Psoas muscle (tissue), 7 donors: ENCODE measurements at regions not wholly inside any gene's neighbourhood (a gene's known extent, or its start where the extent isn't known, plus 50 kb on each side); places are given as distances from the start of the nearest gene placed in this dataset.
"Not testable (repeated sequence)": the region's sequence is repeated elsewhere in the genome, so short reads cannot be mapped to it uniquely, and the experiment has no call there.

ENCODE experiments used
- ATAC-seq, 4 donors: fragments of 200-7000 bp; cut with Tn5 transposase; one replicate each; pipeline ENCODE4 v1.9.1; 2020; ENCODE audit warnings: moderate library complexity in 3 of 4, mild to moderate bottlenecking in 2 of 4
- DNase-seq, 2 donors: peaks; one replicate each; pipeline ENCODE4 v3.0.0-alpha.2; 2020
- H3K27ac ChIP-seq: fragments of 200-600 bp; one replicate; pipeline ENCODE4 v1.8.0; 2022
- H3K27me3 ChIP-seq, 3 donors: fragments of 200-600 bp in 1 of 3; one replicate each; pipeline versions ENCODE4 v1.6.1 to v1.8.0; 2013 to 2022; ENCODE audit warnings: low read length in 2 of 3, mild to moderate bottlenecking in 2 of 3, moderate library complexity in 1 of 3; ENCODE audit not compliant: insufficient read depth in 3 of 3
- H3K36me3 ChIP-seq, 2 donors: fragments of 200-600 bp in 1 of 2; one replicate each; pipeline versions ENCODE4 v1.6.1 to v1.8.0; 2013 to 2022; ENCODE audit warnings: low read depth in 1 of 2, mild to moderate bottlenecking in 1 of 2, moderate library complexity in 1 of 2; ENCODE audit not compliant: insufficient read depth in 1 of 2
- H3K4me1 ChIP-seq: fragments of 200-600 bp; one replicate; pipeline ENCODE4 v1.8.0; 2022
- H3K4me3 ChIP-seq: fragments of 200-600 bp; one replicate; pipeline ENCODE4 v1.8.0; 2022; ENCODE audit warnings: mild to moderate bottlenecking
- H3K9me3 ChIP-seq: fragments of 200-600 bp; one replicate; pipeline ENCODE4 v1.8.0; 2022
- WGBS, 3 donors: extraction: QIAGEN DNeasy Blood & Tissue Kit; methylation state at CpG; one replicate each; pipeline versions ENCODE4 v1.1.6 to v1.1.7; 2013; 5-methylcytosine and 5-hydroxymethylcytosine counted together
- intact Hi-C, 2 donors: fragments of 100-400 bp; cut with DNase I; formaldehyde crosslinking; loops; one replicate each; pipeline versions ENCODE4 v1.11.0 to v1.14.2; 2022
- TF ChIP-seq, protein P1 (sequence below): fragments of 200-600 bp; IDR thresholded peaks from one replicate; pipeline ENCODE4 v1.8.0; 2022; ENCODE audit warnings: antibody characterized with exemption
- donor health status: healthy with polysubstance abuse.
- donor health status: DM: no; HTN: no; CAD: no; lungs with moderate emphysema.
- donor health status: Bipolar disorder and iron deficiency.
- donor health status: healthy.
- donor health status: DM: yes; HTN: yes; CAD: no.
- donor health status: DM: no; HTN: no; CAD: no.
- donor health status: DM: yes; HTN: yes; CAD: no.

DNA sequence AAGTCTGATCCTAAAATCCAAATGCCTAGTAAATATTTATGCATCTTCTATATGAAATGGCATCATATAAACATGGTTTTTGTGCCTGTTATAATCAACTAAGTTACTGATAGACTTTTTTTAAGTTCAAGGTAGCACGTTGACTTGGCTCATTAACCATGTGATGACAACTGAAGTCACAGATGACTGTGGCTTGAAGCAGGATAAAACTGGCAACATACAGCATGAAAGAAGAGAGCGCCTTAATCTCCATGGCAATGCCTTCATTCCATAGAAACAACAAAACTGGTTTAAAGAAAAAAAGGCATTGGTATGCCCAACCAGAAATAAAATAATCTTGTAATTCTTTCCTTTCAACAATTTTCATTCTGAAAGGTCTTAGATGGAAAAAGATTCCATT, 188.9 kb upstream of the CDK1 start:
- Histone ChIP-seq H3K27ac (no peak overlapping the region), H3K9me3 (no peaks in the 10 kb centered on the region), H3K4me3 (no peak overlapping the region), H3K27me3 (no peaks in the 10 kb centered on the region), H3K4me1 (no peaks in the 10 kb centered on the region), H3K36me3 (no peaks in the 10 kb centered on the region)
- intact Hi-C loops, result no loop called here
- TF ChIP-seq, protein P1, sequence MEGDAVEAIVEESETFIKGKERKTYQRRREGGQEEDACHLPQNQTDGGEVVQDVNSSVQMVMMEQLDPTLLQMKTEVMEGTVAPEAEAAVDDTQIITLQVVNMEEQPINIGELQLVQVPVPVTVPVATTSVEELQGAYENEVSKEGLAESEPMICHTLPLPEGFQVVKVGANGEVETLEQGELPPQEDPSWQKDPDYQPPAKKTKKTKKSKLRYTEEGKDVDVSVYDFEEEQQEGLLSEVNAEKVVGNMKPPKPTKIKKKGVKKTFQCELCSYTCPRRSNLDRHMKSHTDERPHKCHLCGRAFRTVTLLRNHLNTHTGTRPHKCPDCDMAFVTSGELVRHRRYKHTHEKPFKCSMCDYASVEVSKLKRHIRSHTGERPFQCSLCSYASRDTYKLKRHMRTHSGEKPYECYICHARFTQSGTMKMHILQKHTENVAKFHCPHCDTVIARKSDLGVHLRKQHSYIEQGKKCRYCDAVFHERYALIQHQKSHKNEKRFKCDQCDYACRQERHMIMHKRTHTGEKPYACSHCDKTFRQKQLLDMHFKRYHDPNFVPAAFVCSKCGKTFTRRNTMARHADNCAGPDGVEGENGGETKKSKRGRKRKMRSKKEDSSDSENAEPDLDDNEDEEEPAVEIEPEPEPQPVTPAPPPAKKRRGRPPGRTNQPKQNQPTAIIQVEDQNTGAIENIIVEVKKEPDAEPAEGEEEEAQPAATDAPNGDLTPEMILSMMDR, result no peak
- 48 to 67% (median 51%) methylated on average over 2 of the region's 2 CpGs for WGBS, 3 donors
- ATAC-seq (no peak), DNase-seq (no peak)

DNA sequence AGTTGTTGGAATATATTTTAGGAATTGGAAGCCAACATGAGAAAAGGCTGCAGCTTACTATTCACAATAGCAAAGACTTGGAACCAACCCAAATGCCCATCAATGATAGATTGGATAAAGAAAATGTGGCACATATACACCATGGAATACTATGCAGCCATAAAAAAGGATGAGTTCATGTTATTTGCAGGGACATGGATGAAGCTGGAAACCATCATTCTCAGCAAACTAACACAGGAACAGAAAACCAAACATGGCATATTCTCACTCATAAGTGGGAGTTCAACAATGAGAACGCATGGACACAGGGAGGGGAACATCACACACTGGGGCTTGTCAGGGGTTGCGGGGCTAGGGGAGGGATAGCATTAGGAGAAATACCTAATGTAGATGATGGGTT, 192.1 kb upstream of the ANK3 start:
- H3K27ac ChIP-seq, H3K4me1 ChIP-seq, DNase-seq, ATAC-seq, H3K9me3 ChIP-seq, H3K27me3 ChIP-seq, H3K4me3 ChIP-seq, intact Hi-C loops, H3K36me3 ChIP-seq: not testable (repeated sequence)
- 95 to 100% (median 100%) methylated on average over 2 of the region's 2 CpGs for WGBS, 3 donors

DNA sequence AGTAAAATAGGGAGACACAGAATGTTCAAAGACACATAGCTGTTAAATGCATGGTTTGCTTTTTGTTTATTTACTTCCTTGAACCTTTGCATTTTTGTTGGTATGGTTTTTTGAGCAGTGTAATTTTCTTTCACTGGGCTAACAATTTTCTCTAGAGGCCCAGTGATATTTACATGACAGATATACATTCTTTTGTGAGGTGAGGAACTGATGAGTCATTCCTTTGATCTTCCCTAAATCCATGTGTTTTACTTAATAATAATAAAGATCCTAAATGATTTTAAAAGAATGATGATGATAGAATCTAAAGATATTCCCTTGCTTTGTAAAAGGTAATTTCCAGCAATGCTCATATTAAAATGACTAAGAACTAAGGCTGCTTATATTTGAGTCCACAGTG, 188.5 kb upstream of the ANK3 start:
- Histone ChIP-seq H3K27me3 (no peaks in the 10 kb centered on the region), H3K4me3 (no peak overlapping the region), H3K9me3 (no peaks in the 10 kb centered on the region), H3K4me1 (peaks cover 14% of the 10 kb centered on the region), H3K36me3 (no peaks in the 10 kb centered on the region), H3K27ac (no peak overlapping the region)
- DNase-seq (no peak), ATAC-seq (no peak)
- TF ChIP-seq, protein P1, result no peak
- intact Hi-C loops, result loop anchor here in 1 of 2 donors (10.0 kb wide), 1 partner anchor 133 kb away; no protein-coding TSS in a partner anchor

DNA sequence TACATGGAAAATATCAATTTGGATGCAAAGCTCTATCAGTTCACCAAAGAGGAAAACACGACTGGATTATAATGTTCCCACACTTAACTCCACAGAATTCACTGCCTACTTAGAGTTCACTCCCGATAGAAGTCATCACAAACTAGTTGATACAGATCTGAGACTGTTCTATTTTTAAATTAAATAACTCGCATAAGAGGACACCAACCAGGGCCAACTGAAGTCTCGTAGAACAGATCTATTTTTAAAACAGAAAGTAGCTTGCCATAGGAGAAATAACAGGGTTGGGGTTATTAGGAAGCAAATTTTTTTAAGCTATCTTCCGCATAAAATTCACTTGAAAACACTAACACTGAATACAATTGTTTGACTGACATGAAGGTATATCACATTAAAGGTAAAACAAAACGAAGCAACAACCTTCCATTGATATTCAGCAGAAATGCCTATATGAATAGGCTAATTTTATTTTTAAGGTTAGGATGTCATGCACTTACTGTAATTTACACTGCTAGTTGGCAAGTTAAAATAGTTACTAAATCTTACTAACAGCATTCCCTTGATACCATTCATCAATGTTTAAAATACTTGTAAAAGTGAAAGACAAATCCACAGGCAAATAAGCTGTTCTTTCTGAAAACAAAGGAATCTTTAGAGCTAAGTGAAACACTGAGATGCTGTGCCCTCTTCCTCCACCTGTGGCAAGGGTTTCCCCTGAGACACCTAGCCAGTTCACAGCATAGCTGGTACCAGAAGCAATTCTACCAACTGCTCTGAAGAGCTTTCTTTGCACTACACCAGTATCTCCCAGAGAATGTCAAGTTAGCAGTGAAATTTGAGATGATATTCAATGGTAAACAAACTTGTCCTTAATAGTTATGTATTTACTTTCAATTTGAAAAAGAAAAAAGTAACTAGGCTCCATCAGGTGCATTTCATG, 186.7 kb upstream of the ANK3 start:
- Histone ChIP-seq H3K27me3 (no peaks in the 10 kb centered on the region), H3K4me1 (peaks cover 14% of the 10 kb centered on the region), H3K36me3 (no peaks in the 10 kb centered on the region), H3K4me3 (peak overlapping the region; percentile 53), H3K27ac (peak overlapping the region; percentile 75), H3K9me3 (no peaks in the 10 kb centered on the region)
- TF ChIP-seq, protein P1, result no peak
- intact Hi-C loops, result loop anchor here in 1 of 2 donors (10.0 kb wide), 1 partner anchor 132 kb away; no protein-coding TSS in a partner anchor
- ATAC-seq (peak; percentile 59 to 87 (median 84)), DNase-seq (no peak)
- 12 to 18% (median 14%) methylated on average over 6 of the region's 6 CpGs for WGBS, 3 donors

DNA sequence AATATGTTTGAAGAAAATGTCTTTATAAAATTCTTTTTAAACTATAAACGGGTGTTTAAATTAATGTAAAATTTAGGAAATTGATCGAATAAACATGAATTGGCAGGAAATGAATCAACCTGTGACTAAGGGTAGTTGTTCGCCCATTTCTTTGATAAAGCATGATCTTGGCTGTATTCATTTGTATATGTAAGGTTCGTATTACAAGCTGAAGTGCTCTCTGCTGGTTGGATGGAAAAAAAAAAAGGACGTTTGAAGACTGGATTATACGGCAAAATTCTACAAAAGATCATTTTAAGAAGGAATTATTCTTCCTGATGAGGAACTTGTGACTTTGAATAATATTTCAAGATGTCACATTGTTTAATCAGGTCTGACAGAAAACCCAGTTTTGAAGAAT, 185.4 kb upstream of the ANK3 start:
- DNase-seq (no peak), ATAC-seq (no peak)
- Histone ChIP-seq H3K4me3 (no peak overlapping the region), H3K9me3 (no peaks in the 10 kb centered on the region), H3K27ac (peak overlapping the region; percentile 75), H3K27me3 (no peaks in the 10 kb centered on the region), H3K4me1 (peaks cover 14% of the 10 kb centered on the region), H3K36me3 (no peaks in the 10 kb centered on the region)
- 82 to 89% (median 84%) methylated on average over 6 of the region's 6 CpGs for WGBS, 3 donors
- intact Hi-C loops, result loop anchor here in 1 of 2 donors (10.0 kb wide), 1 partner anchor 130 kb away; no protein-coding TSS in a partner anchor
- TF ChIP-seq, protein P1, result no peak
